NCI-H526 treated with DMSO at 0.1 percent for 48 hours (cell line): ENCODE measurements at regions not wholly inside any gene's neighbourhood (a gene's known extent, or its start where the extent isn't known, plus 50 kb on each side); places are given as distances from the start of the nearest gene placed in this dataset.
"Not testable (repeated sequence)": the region's sequence is repeated elsewhere in the genome, so short reads cannot be mapped to it uniquely, and the experiment has no call there.

Source experiments
- DNase-seq: peaks from one replicate; lab custom pipeline; 2025; lab: John Stamatoyannopoulos, UW

GRCh38 chr10:131363416-131363815 is 51.9 kb upstream of the TCERG1L start:
- no peak for DNase-seq

- no peak for DNase-seq
Measured at GRCh38 chr10:131371571-131371970, 60.0 kb upstream of the TCERG1L start.

- DNase-seq = no peak
Measured at GRCh38 chr10:131381576-131381975, 70.1 kb upstream of the TCERG1L start.

GRCh38 chr10:131385161-131385872 is 73.8 kb upstream of the TCERG1L start:
- not testable (repeated sequence) for DNase-seq

GRCh38 chr10:131387018-131387529 is 75.6 kb upstream of the TCERG1L start:
- DNase-seq = no peak

GRCh38 chr10:131391936-131392335 is 80.4 kb upstream of the TCERG1L start:
- no peak for DNase-seq

GRCh38 chr10:131396121-131397050 is 84.9 kb upstream of the TCERG1L start:
- DNase-seq = no peak

- no peak for DNase-seq
Measured at GRCh38 chr10:131398166-131398565, 86.6 kb upstream of the TCERG1L start.

- no peak for DNase-seq
Measured at GRCh38 chr10:131399981-131400380, 88.5 kb upstream of the TCERG1L start.

- no peak for DNase-seq
Measured at GRCh38 chr10:131400513-131400912, 89.0 kb upstream of the TCERG1L start.

GRCh38 chr10:131402771-131403650 is 91.5 kb upstream of the TCERG1L start:
- DNase-seq = no peak

GRCh38 chr10:131403936-131404335 is 92.4 kb upstream of the TCERG1L start:
- no peak for DNase-seq

- no peak for DNase-seq
Measured at GRCh38 chr10:131404886-131405285, 93.4 kb upstream of the TCERG1L start.

- DNase-seq = no peak
Measured at GRCh38 chr10:131406676-131407392, 95.3 kb upstream of the TCERG1L start.

- no peak for DNase-seq
Measured at GRCh38 chr10:131418681-131419080, 107.2 kb upstream of the TCERG1L start.

- DNase-seq = no peak
Measured at GRCh38 chr10:131419797-131420196, 108.3 kb upstream of the TCERG1L start.

GRCh38 chr10:131420867-131421266 is 109.3 kb upstream of the TCERG1L start:
- DNase-seq = no peak

GRCh38 chr10:131421381-131421780 is 109.9 kb upstream of the TCERG1L start:
- DNase-seq = no peak

- DNase-seq = no peak
Measured at GRCh38 chr10:131422731-131423130, 111.2 kb upstream of the TCERG1L start.

- DNase-seq = no peak
Measured at GRCh38 chr10:131424053-131424452, 112.5 kb upstream of the TCERG1L start.

GRCh38 chr10:131424836-131425491 is 113.4 kb upstream of the TCERG1L start:
- DNase-seq = no peak
